ENCODE measurements at regions not wholly inside any gene's neighbourhood (a gene's known extent, or its start where the extent isn't known, plus 50 kb on each side); places are given as distances from the start of the nearest gene placed in this dataset.
"Not testable (repeated sequence)": the region's sequence is repeated elsewhere in the genome, so short reads cannot be mapped to it uniquely, and the experiment has no call there.

- ATAC-seq; DNase-seq (ENCODE audit: low spot score); intact Hi-C loops (cut with DNase I): not testable (repeated sequence)
Measured at GRCh38 chr7:75269159-75269558, 126.3 kb upstream of the TRIM73 start.

GRCh38 chr7:75274114-75274513 lies 121.3 kb upstream of the TRIM73 start:
- DNase-seq (ENCODE audit: low spot score); intact Hi-C loops (cut with DNase I): not testable (repeated sequence)

More at GRCh38 chr7:75274114-75274513, 121.3 kb upstream of the TRIM73 start:
- not testable (repeated sequence) for ATAC-seq

Measured in sciatic nerve (tissue), 2 donors.